PC-9 (cell line): ENCODE measurements at regions not wholly inside any gene's neighbourhood (a gene's known extent, or its start where the extent isn't known, plus 50 kb on each side); places are given as distances from the start of the nearest gene placed in this dataset.

Source experiments
- CTCF ChIP-seq: fragments of 200-600 bp; sonication (generic); conservative IDR thresholded peaks from 2 replicates; pipeline ENCODE4 v1.6.1; 2017; ENCODE audit warnings: mixed run types, antibody characterized with exemption, mild to moderate bottlenecking, moderate library complexity
- EZH2 ChIP-seq: fragments of 200-600 bp; sonication (generic); IDR thresholded peaks from 2 replicates; pipeline ENCODE4 v1.8.0; 2017; ENCODE audit warnings: antibody characterized with exemption, low read depth

GRCh38 chr4:122041312-122041711, 89.5 kb upstream of the TRPC3 start:
- no peak for TF ChIP-seq CTCF
- TF ChIP-seq EZH2, result no peak
